H1 (cell line): ENCODE measurements at regions not wholly inside any gene's neighbourhood (a gene's known extent, or its start where the extent isn't known, plus 50 kb on each side); places are given as distances from the start of the nearest gene placed in this dataset.

ENCODE experiments used
- CTCF ChIA-PET: fragments of 300-600 bp; sonication (Branson Sonifier 250); formaldehyde crosslinking; loops from one replicate; lab custom pipeline; 2021; ENCODE audit not compliant: partially characterized antibody; lab: Charles Lee
- POLR2A ChIA-PET: fragments of 300-600 bp; sonication (Branson Sonifier 250); formaldehyde crosslinking; loops from one replicate; lab custom pipeline; 2021; ENCODE audit warnings: inconsistent platforms; ENCODE audit not compliant: partially characterized antibody; lab: Charles Lee
- DNase-seq, 2 experiments: peaks; one replicate each; pipeline versions ENCODE4 v3.0.0 to v3.0.0-alpha.2; 2010 to 2022; ENCODE audit warnings: low spot score in 2 of 2, low read depth in 1 of 2, mixed read lengths in 1 of 2
- FAIRE-seq: peaks from 2 replicates; lab custom pipeline; 2011; peaks lifted over from hg19 to GRCh38; lab: Jason Lieb, UNC
- H2AFZ ChIP-seq: 2 replicates; pipeline ENCODE4 v1.8.1; 2012; ENCODE audit warnings: low read length, inconsistent platforms
- H2AK5ac ChIP-seq: 2 replicates; pipeline ENCODE4 v1.6.1; 2013; ENCODE audit warnings: low read depth, low read length
- H2BK120ac ChIP-seq: replicated peaks from 2 replicates; pipeline ENCODE3; 2013; ENCODE audit warnings: low read depth, low read length, inconsistent platforms
- H2BK12ac ChIP-seq: 2 replicates; pipeline ENCODE4 v1.6.1; 2013; ENCODE audit warnings: low read depth, low read length
- H2BK15ac ChIP-seq: 2 replicates; pipeline ENCODE4 v1.6.1; 2013; ENCODE audit warnings: low read length
- H2BK20ac ChIP-seq: 2 replicates; pipeline ENCODE4 v1.6.1; 2013; ENCODE audit warnings: low read length
- H2BK5ac ChIP-seq: 2 replicates; pipeline ENCODE4 v1.6.1; 2013; ENCODE audit warnings: low read depth, low read length
- H3K14ac ChIP-seq: 2 replicates; pipeline ENCODE4 v1.6.1; 2013; ENCODE audit warnings: inconsistent platforms; ENCODE audit not compliant: insufficient read length
- H3K18ac ChIP-seq: 2 replicates; pipeline ENCODE4 v1.6.1; 2013; ENCODE audit warnings: low read length; ENCODE audit errors: extremely low read depth
- H3K23ac ChIP-seq: 2 replicates; pipeline ENCODE4 v1.6.1; 2013; ENCODE audit warnings: inconsistent platforms; ENCODE audit not compliant: insufficient read length
- H3K23me2 ChIP-seq: 2 replicates; pipeline ENCODE4 v1.6.1; 2013; ENCODE audit warnings: low read depth, low read length
- H3K27ac ChIP-seq: 2 replicates; pipeline ENCODE4 v1.6.1; 2011; ENCODE audit warnings: low read depth, low read length, inconsistent platforms
- H3K27me3 ChIP-seq, 4 experiments: replicated peaks in 1 of 4; 1 replicate in 1 of 4; 2 replicates in 3 of 4; pipeline versions ENCODE4 v1.6.1 to v1.8.1; 2011 to 2013; ENCODE audit warnings: low read length in 3 of 4, mild to moderate bottlenecking in 3 of 4, inconsistent platforms in 2 of 4, mixed read lengths in 2 of 4, moderate library complexity in 1 of 4; ENCODE audit not compliant: control insufficient read depth in 3 of 4, insufficient read depth in 3 of 4; ENCODE audit errors: extremely low read depth in 1 of 4
- H3K36me3 ChIP-seq, 4 experiments: 2 replicates each; pipeline versions ENCODE4 v1.6.1 to v1.8.1; 2011 to 2013; ENCODE audit warnings: mild to moderate bottlenecking in 4 of 4, low read length in 3 of 4, moderate library complexity in 2 of 4, control low read depth in 1 of 4, inconsistent platforms in 1 of 4; ENCODE audit not compliant: insufficient read depth in 4 of 4, control insufficient read depth in 2 of 4
- H3K4ac ChIP-seq: replicated peaks from 2 replicates; pipeline ENCODE3; 2013; ENCODE audit warnings: low read length, low read depth, mixed read lengths, inconsistent platforms; ENCODE audit not compliant: insufficient read length
- H3K4me1 ChIP-seq, 4 experiments: replicated peaks in 1 of 4; 1 replicate in 1 of 4; 2 replicates in 3 of 4; pipeline versions ENCODE4 v1.6.1 to v1.8.1; 2011 to 2013; ENCODE audit warnings: low read length in 3 of 4, inconsistent platforms in 2 of 4, mixed read lengths in 1 of 4; ENCODE audit not compliant: insufficient read depth in 4 of 4, control insufficient read depth in 3 of 4
- H3K4me2 ChIP-seq, 2 experiments: 2 replicates each; pipeline versions ENCODE4 v1.6.1 to v1.8.1; 2011 to 2013; ENCODE audit warnings: low read depth in 2 of 2, low read length in 2 of 2, control low read depth in 1 of 2, inconsistent platforms in 1 of 2, mild to moderate bottlenecking in 1 of 2; ENCODE audit not compliant: insufficient read depth in 1 of 2
- H3K4me3 ChIP-seq, 4 experiments: fragments of 200-600, 300-600 bp in 1 of 4; sonication (generic), shearing (Covaris generic), sonication (Bioruptor Twin) in 1 of 4; 2 replicates each; pipeline versions ENCODE4 v1.5.1 to v1.8.1; 2011 to 2016; ENCODE audit warnings: low read length in 4 of 4, low read depth in 3 of 4, control low read depth in 2 of 4, inconsistent platforms in 2 of 4, mild to moderate bottlenecking in 2 of 4, mixed read lengths in 1 of 4, moderate library complexity in 1 of 4; ENCODE audit not compliant: insufficient read depth in 2 of 4; ENCODE audit errors: extremely low read depth in 1 of 4
- H3K56ac ChIP-seq: replicated peaks from 2 replicates; pipeline ENCODE3; 2013; ENCODE audit warnings: low read depth, mild to moderate bottlenecking, mixed read lengths, low read length, inconsistent platforms; ENCODE audit not compliant: insufficient read length
- H3K79me1 ChIP-seq: 2 replicates; pipeline ENCODE4 v1.6.1; 2013; ENCODE audit warnings: low read depth, low read length, control low read depth
- H3K79me2 ChIP-seq, 2 experiments: 2 replicates each; pipeline versions ENCODE4 v1.6.1 to v1.8.1; 2012 to 2013; ENCODE audit warnings: low read length in 2 of 2, mild to moderate bottlenecking in 2 of 2, inconsistent platforms in 1 of 2; ENCODE audit not compliant: insufficient read depth in 2 of 2, control insufficient read depth in 1 of 2
- H3K9ac ChIP-seq, 4 experiments: replicated peaks in 1 of 4; 1 replicate in 1 of 4; 2 replicates in 3 of 4; pipeline versions ENCODE4 v1.6.1 to v1.8.1; 2011 to 2013; ENCODE audit warnings: low read depth in 3 of 4, low read length in 3 of 4, control low read depth in 2 of 4, mild to moderate bottlenecking in 2 of 4, moderate library complexity in 2 of 4, inconsistent platforms in 1 of 4; ENCODE audit errors: extremely low read depth in 1 of 4
- H3K9me3 ChIP-seq, 2 experiments: 2 replicates each; pipeline versions ENCODE4 v1.6.1 to v1.8.1; 2012 to 2013; ENCODE audit warnings: mild to moderate bottlenecking in 2 of 2, moderate library complexity in 2 of 2, control low read depth in 1 of 2, inconsistent platforms in 1 of 2, low read depth in 1 of 2, low read length in 1 of 2, mixed read lengths in 1 of 2; ENCODE audit not compliant: insufficient read depth in 2 of 2
- H4K20me1 ChIP-seq, 2 experiments: replicated peaks in 1 of 2; 2 replicates each; pipeline versions ENCODE3 to v1.8.1; 2011 to 2013; ENCODE audit warnings: inconsistent platforms in 2 of 2, low read length in 2 of 2, mild to moderate bottlenecking in 1 of 2; ENCODE audit not compliant: insufficient read depth in 2 of 2, control insufficient read depth in 1 of 2
- H4K5ac ChIP-seq: 2 replicates; pipeline ENCODE4 v1.6.1; 2013; ENCODE audit warnings: low read length, low read depth, mixed read lengths, inconsistent platforms; ENCODE audit not compliant: insufficient read length
- H4K8ac ChIP-seq: 2 replicates; pipeline ENCODE4 v1.8.0; 2013; ENCODE audit warnings: mild to moderate bottlenecking, moderate library complexity, low read length, inconsistent platforms; ENCODE audit not compliant: insufficient read depth; ENCODE audit errors: extremely low read depth
- H4K91ac ChIP-seq: replicated peaks from 2 replicates; pipeline ENCODE3; 2013; ENCODE audit warnings: low read length, mixed read lengths, inconsistent platforms; ENCODE audit not compliant: insufficient read length
- WGBS, 2 experiments: shearing (Covaris generic) in 1 of 2; methylation state at CpG; one replicate each; pipeline versions ENCODE4 v1.1.6 to v1.1.7; 2013 to 2015; ENCODE audit warnings: low lambda C conversion rate in 2 of 2, mixed read lengths in 2 of 2, inconsistent platforms in 1 of 2, low coverage in 1 of 2, missing lambda C conversion rate in 1 of 2; ENCODE audit not compliant: insufficient replicate concordance in 2 of 2, insufficient coverage in 1 of 2, insufficient read length in 1 of 2; ENCODE audit errors: extremely low coverage in 1 of 2, missing lambda C conversion rate in 1 of 2; 5-methylcytosine and 5-hydroxymethylcytosine counted together
- TF ChIP-seq, protein P1 (sequence below): fragments of 300-600 bp; sonication (generic); IDR thresholded peaks from 2 replicates; pipeline ENCODE4 v1.7.1; 2012; ENCODE audit warnings: low read length, moderate library complexity, mild to moderate bottlenecking, inconsistent platforms; ENCODE audit not compliant: insufficient replicate concordance

GRCh38 chr1:78373676-78374075, 117.1 kb upstream of the PTGFR start:
- CTCF ChIA-PET: interaction anchor here (1.0 to 2.0 kb wide), 2 partner anchors 40 to 229 kb away, joined by 4 to 7 read pairs; no protein-coding TSS in a partner anchor
- Histone ChIP-seq H3K79me2 (no peaks in the 10 kb centered on the region), H3K4me1 (no peaks in the 10 kb centered on the region), H3K9me3 (no peaks in the 10 kb centered on the region), H2BK5ac (no peak overlapping the region), H3K56ac (no peak overlapping the region), H3K36me3 (no peaks in the 10 kb centered on the region), H3K9ac (no peak overlapping the region), H4K8ac (no peak overlapping the region), H2BK120ac (no peak overlapping the region), H4K20me1 (no peaks in the 10 kb centered on the region), H2AK5ac (no peak overlapping the region), H3K79me1 (no peaks in the 10 kb centered on the region), H3K23me2 (no peaks in the 10 kb centered on the region), H3K4me2 (no peak overlapping the region), H2AFZ (no peak overlapping the region), H2BK15ac (no peak overlapping the region), H4K5ac (no peak overlapping the region), H2BK20ac (no peak overlapping the region), H3K18ac (no peak overlapping the region), H2BK12ac (no peak overlapping the region), H3K14ac (no peak overlapping the region), H3K27ac (no peak overlapping the region), H3K4ac (no peak overlapping the region), H3K23ac (no peak overlapping the region), H4K91ac (no peak overlapping the region), H3K27me3 (no peaks in the 10 kb centered on the region), H3K4me3 (no peak overlapping the region)
- no peak for FAIRE-seq
- POLR2A ChIA-PET: no interaction called here
- DNase-seq: no peak
- WGBS, 2 experiments: 89% methylated on average over 1 of the region's 1 CpG; no CpG with 5 or more reads in 1 of the 2 experiments
- TF ChIP-seq, protein P1, sequence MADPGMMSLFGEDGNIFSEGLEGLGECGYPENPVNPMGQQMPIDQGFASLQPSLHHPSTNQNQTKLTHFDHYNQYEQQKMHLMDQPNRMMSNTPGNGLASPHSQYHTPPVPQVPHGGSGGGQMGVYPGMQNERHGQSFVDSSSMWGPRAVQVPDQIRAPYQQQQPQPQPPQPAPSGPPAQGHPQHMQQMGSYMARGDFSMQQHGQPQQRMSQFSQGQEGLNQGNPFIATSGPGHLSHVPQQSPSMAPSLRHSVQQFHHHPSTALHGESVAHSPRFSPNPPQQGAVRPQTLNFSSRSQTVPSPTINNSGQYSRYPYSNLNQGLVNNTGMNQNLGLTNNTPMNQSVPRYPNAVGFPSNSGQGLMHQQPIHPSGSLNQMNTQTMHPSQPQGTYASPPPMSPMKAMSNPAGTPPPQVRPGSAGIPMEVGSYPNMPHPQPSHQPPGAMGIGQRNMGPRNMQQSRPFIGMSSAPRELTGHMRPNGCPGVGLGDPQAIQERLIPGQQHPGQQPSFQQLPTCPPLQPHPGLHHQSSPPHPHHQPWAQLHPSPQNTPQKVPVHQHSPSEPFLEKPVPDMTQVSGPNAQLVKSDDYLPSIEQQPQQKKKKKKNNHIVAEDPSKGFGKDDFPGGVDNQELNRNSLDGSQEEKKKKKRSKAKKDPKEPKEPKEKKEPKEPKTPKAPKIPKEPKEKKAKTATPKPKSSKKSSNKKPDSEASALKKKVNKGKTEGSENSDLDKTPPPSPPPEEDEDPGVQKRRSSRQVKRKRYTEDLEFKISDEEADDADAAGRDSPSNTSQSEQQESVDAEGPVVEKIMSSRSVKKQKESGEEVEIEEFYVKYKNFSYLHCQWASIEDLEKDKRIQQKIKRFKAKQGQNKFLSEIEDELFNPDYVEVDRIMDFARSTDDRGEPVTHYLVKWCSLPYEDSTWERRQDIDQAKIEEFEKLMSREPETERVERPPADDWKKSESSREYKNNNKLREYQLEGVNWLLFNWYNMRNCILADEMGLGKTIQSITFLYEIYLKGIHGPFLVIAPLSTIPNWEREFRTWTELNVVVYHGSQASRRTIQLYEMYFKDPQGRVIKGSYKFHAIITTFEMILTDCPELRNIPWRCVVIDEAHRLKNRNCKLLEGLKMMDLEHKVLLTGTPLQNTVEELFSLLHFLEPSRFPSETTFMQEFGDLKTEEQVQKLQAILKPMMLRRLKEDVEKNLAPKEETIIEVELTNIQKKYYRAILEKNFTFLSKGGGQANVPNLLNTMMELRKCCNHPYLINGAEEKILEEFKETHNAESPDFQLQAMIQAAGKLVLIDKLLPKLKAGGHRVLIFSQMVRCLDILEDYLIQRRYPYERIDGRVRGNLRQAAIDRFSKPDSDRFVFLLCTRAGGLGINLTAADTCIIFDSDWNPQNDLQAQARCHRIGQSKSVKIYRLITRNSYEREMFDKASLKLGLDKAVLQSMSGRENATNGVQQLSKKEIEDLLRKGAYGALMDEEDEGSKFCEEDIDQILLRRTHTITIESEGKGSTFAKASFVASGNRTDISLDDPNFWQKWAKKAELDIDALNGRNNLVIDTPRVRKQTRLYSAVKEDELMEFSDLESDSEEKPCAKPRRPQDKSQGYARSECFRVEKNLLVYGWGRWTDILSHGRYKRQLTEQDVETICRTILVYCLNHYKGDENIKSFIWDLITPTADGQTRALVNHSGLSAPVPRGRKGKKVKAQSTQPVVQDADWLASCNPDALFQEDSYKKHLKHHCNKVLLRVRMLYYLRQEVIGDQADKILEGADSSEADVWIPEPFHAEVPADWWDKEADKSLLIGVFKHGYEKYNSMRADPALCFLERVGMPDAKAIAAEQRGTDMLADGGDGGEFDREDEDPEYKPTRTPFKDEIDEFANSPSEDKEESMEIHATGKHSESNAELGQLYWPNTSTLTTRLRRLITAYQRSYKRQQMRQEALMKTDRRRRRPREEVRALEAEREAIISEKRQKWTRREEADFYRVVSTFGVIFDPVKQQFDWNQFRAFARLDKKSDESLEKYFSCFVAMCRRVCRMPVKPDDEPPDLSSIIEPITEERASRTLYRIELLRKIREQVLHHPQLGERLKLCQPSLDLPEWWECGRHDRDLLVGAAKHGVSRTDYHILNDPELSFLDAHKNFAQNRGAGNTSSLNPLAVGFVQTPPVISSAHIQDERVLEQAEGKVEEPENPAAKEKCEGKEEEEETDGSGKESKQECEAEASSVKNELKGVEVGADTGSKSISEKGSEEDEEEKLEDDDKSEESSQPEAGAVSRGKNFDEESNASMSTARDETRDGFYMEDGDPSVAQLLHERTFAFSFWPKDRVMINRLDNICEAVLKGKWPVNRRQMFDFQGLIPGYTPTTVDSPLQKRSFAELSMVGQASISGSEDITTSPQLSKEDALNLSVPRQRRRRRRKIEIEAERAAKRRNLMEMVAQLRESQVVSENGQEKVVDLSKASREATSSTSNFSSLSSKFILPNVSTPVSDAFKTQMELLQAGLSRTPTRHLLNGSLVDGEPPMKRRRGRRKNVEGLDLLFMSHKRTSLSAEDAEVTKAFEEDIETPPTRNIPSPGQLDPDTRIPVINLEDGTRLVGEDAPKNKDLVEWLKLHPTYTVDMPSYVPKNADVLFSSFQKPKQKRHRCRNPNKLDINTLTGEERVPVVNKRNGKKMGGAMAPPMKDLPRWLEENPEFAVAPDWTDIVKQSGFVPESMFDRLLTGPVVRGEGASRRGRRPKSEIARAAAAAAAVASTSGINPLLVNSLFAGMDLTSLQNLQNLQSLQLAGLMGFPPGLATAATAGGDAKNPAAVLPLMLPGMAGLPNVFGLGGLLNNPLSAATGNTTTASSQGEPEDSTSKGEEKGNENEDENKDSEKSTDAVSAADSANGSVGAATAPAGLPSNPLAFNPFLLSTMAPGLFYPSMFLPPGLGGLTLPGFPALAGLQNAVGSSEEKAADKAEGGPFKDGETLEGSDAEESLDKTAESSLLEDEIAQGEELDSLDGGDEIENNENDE: no peak
